Spleen (tissue), 7 donors: ENCODE measurements at regions not wholly inside any gene's neighbourhood (a gene's known extent, or its start where the extent isn't known, plus 50 kb on each side); places are given as distances from the start of the nearest gene placed in this dataset.

Experiments
- CTCF ChIP-seq, 11 experiments: fragments of 200-600 bp in 7 of 11; fragments of 450-650 bp in 4 of 11; sonication (generic) in 4 of 11; IDR thresholded peaks in 8 of 11; conservative IDR thresholded peaks in 3 of 11; 1 replicate in 7 of 11; 2 replicates in 4 of 11; pipeline versions ENCODE4 v1.4.0 to v1.8.0; 2016 to 2021; ENCODE audit warnings: antibody characterized with exemption in 11 of 11, inconsistent platforms in 4 of 11, mild to moderate bottlenecking in 1 of 11
- POLR2A ChIP-seq, 3 donors: fragments of 450-650 bp; IDR thresholded peaks; one replicate each; pipeline ENCODE4 v1.5.1; 2017; ENCODE audit warnings: antibody characterized with exemption in 3 of 3, mild to moderate bottlenecking in 1 of 3
- donor health status: DM: no; HTN: no; CAD: no; lungs with moderate emphysema.
- donor health status: DM: no; HTN: no; CAD: no.
- donor health status: DM: no; HTN: no; CAD: no.

GRCh38 chr2:34241905-34242762 lies 643.0 kb upstream of the FAM98A start:
- TF ChIP-seq CTCF (IDR thresholded peaks at IDR 0.05 in 8 of 11, conservative IDR thresholded peaks at IDR 0.05 in 3 of 11) (no peak), POLR2A (IDR thresholded peaks at IDR 0.05) (no peak)
